Astrocyte of the spinal cord (primary cell): ENCODE measurements at regions not wholly inside any gene's neighbourhood (a gene's known extent, or its start where the extent isn't known, plus 50 kb on each side); places are given as distances from the start of the nearest gene placed in this dataset.
A peak's percentile ranks its signal among the peaks of the same experiment; 100 is the strongest.

Experiments
- DNase-seq: peaks from one replicate; pipeline ENCODE4 v3.0.0; 2011; ENCODE audit warnings: low read depth, low spot score
- H3K4me3 ChIP-seq: 2 replicates; pipeline ENCODE4 v1.5.1; 2011; ENCODE audit warnings: low read depth, mild to moderate bottlenecking, low read length, moderate library complexity
- CTCF ChIP-seq: IDR thresholded peaks from 2 replicates; pipeline ENCODE4 v1.5.1; 2012; ENCODE audit warnings: low read depth, mild to moderate bottlenecking, low read length, inconsistent platforms
- in situ Hi-C: cut with HindIII; loops from 2 replicates; pipeline ENCODE4 v1.10.0; 2017; ENCODE audit warnings: low sequenced_read_pairs

- no peak for TF ChIP-seq CTCF
- no peak overlapping the region for H3K4me3 ChIP-seq
- no peak for DNase-seq
- in situ Hi-C loops = no loop called here
These were observed 333.3 kb upstream of the HTR2A start for GRCh38 chr13:47230155-47230554.

DNA sequence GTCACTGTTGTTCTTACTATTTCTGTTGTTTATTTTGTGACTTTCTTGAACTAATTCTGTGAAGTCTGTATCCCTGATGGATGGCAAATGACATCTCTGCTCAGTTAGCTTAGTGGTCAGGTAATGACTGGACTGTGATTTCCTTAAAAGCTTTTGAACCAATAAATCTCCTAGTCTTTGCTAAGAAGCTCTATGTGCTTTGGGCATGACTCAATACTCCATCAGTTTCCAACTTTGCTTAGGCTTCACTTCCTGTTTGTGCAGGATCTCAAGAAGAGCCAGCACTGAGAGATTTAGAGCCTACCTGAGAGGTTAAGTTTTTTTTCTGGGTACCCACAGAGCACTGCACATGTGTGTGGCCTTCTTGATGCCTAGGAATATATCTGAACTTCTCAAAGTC, 329.7 kb upstream of the HTR2A start:
- in situ Hi-C loops = no loop called here
- no peak overlapping the region for H3K4me3 ChIP-seq
- DNase-seq = no peak
- TF ChIP-seq CTCF = no peak

- peak; percentile 19 for DNase-seq
- no peak overlapping the region for H3K4me3 ChIP-seq
- in situ Hi-C loops = no loop called here
- no peak for TF ChIP-seq CTCF
These were observed 323.7 kb upstream of the HTR2A start for GRCh38 chr13:47220453-47221140.

GRCh38 chr13:47218611-47219010, 321.8 kb upstream of the HTR2A start:
- DNase-seq = no peak
- in situ Hi-C loops = no loop called here
- TF ChIP-seq CTCF = no peak
- H3K4me3 ChIP-seq = no peak overlapping the region

DNA sequence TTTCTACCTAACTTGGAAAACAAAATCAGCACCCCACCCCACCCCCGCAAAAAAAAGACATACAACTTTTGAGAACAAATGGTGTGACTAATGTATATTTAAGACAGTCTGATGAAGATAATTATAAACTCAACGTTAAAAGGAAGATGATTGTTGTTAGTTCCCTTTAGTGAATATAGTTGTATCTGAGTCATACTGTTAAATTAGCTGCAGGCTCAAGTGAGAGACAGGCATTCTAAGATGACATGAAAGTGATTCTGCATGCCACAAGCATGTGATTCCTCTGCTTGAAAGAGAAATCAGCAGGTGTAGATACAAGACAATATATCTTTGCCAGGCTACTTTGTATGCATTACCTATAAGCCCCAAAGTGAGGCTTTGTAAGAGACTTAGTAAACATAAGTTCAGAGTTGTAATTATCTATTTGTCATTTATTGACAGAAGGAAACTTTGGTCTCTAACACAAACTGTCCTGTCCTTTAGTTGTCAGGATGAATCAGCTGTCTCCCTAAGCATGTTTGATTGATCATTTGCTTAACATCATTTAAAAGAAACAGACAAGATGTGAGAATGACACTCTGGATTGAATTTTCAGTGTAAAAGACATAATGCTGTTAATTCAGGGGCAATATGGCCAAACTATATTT, 319.4 kb upstream of the HTR2A start:
- no peak for DNase-seq

DNA sequence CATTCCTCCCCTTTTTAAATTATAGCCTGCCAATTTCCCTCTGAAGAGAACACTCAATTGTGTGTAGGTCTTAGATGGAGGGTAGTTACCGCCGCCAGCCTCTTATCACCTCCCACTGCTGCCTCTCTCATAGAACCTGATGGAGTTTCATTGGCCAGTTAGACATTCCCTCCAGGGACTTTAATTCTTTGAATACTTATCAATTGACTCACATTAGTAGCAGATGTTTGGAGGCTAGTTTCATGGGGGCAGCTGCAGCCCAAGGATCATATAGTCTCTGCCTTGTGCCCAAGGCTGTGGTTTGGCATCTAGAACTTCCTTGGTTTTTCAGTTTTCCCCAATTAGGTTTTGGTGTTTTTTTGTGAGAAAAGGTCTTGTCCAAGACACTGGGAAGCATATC, 318.9 kb upstream of the HTR2A start:
- H3K4me3 ChIP-seq = no peak overlapping the region
- TF ChIP-seq CTCF = no peak
- peak; percentile 94 for DNase-seq
- in situ Hi-C loops = no loop called here

More for the DNA sequence above, 319.4 kb upstream of the HTR2A start:
- TF ChIP-seq CTCF = no peak
- in situ Hi-C loops = no loop called here
- H3K4me3 ChIP-seq = no peak overlapping the region
